ENCODE measurements at regions not wholly inside any gene's neighbourhood (a gene's known extent, or its start where the extent isn't known, plus 50 kb on each side); places are given as distances from the start of the nearest gene placed in this dataset.

GRCh38 chr15:45794712-45795439 is 160.0 kb downstream of the SQOR start:
- H3K27ac ChIP-seq = no peak overlapping the region
- no peak for TF ChIP-seq CTCF (IDR thresholded peaks at IDR 0.05)
- H3K4me1 ChIP-seq = no peaks in the 10 kb centered on the region
- DNase-seq (no peak), ATAC-seq (no peak)
- H3K27me3 ChIP-seq (ENCODE audit: low read depth) = peaks cover 5% of the 10 kb centered on the region
- intact Hi-C loops (cut with DNase I) = no loop called here
- H3K36me3 ChIP-seq = no peaks in the 10 kb centered on the region
- H3K9me3 ChIP-seq = no peaks in the 10 kb centered on the region
- H3K4me3 ChIP-seq = no peak overlapping the region

DNA sequence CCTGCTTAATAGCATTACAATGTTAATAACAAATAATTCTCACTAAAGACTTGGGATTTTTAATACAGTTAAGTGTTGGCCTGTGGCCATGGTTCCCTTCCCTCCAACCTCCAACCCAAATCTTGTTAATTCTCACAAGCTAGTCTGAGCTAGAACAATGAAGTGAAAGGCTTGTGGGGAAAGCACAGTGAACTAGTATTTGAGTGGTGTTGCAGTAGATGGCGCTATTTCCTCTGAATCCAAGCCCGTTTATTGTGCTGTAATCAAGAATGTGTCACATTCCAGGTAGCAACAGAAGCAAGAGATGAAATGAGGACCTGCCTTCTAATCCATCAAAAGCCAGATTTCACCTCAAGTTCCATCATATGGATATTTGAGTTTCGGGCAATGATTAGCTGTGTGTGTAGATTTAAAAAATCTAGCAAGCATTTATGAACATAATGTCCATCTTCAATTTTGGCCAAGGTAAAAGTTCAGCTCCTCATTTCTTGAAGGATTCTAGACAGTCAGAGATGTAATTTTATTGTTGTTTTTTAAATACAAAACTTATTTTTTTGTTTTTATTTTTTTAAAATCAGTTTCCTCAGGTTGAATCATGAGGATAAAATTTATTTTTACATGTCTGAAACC is 160.7 kb downstream of the SQOR start:
- no peak overlapping the region for H3K27ac ChIP-seq
- no peaks in the 10 kb centered on the region for H3K36me3 ChIP-seq
- peak; percentile 43 to 77 for ATAC-seq
- no peaks in the 10 kb centered on the region for H3K4me1 ChIP-seq
- intact Hi-C loops (cut with DNase I) = no loop called here
- TF ChIP-seq CTCF (IDR thresholded peaks at IDR 0.05) = peak; percentile 55
- H3K9me3 ChIP-seq = no peaks in the 10 kb centered on the region
- H3K27me3 ChIP-seq (ENCODE audit: low read depth) = peaks cover 5% of the 10 kb centered on the region
- no peak overlapping the region for H3K4me3 ChIP-seq
- no peak for DNase-seq

DNA sequence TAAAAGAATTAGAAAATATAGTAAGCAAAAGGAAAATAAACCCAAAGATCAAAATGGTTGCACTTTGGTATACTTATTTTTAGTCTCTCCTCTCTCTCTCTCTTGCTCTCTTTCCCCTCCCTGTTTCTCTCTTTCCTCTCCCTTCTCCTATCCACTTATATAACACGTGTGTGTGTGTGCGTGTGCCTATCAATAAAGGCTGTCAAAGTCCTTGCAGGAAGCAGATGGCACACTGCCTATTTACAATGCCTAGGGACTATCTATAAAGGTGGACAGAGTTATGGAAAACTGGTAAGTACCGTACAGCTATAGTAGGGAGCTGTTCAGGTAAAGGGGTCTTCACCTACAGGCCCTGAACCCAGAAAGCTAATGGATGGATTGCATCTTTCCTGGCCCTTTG is 161.6 kb downstream of the SQOR start:
- H3K27ac ChIP-seq = no peak overlapping the region
- no peak for TF ChIP-seq CTCF (IDR thresholded peaks at IDR 0.05)
- no peaks in the 10 kb centered on the region for H3K9me3 ChIP-seq
- no peaks in the 10 kb centered on the region for H3K36me3 ChIP-seq
- DNase-seq (no peak), ATAC-seq (no peak)
- intact Hi-C loops (cut with DNase I) = no loop called here
- H3K27me3 ChIP-seq (ENCODE audit: low read depth) = peaks cover 5% of the 10 kb centered on the region
- no peak overlapping the region for H3K4me3 ChIP-seq
- no peaks in the 10 kb centered on the region for H3K4me1 ChIP-seq

GRCh38 chr15:45799508-45799907 is 164.7 kb downstream of the SQOR start:
- no peaks in the 10 kb centered on the region for H3K36me3 ChIP-seq
- ATAC-seq (no peak), DNase-seq (no peak)
- no peaks in the 10 kb centered on the region for H3K27me3 ChIP-seq (ENCODE audit: low read depth)
- no peak overlapping the region for H3K27ac ChIP-seq
- H3K4me3 ChIP-seq = no peak overlapping the region
- no peaks in the 10 kb centered on the region for H3K4me1 ChIP-seq
- H3K9me3 ChIP-seq = no peaks in the 10 kb centered on the region
- TF ChIP-seq CTCF (IDR thresholded peaks at IDR 0.05) = no peak
- intact Hi-C loops (cut with DNase I) = no loop called here

- no peaks in the 10 kb centered on the region for H3K4me1 ChIP-seq
- no peak for ATAC-seq
- no peaks in the 10 kb centered on the region for H3K9me3 ChIP-seq
- no peaks in the 10 kb centered on the region for H3K36me3 ChIP-seq
- no peak overlapping the region for H3K4me3 ChIP-seq
- no peak overlapping the region for H3K27ac ChIP-seq
- TF ChIP-seq CTCF (IDR thresholded peaks at IDR 0.05) = no peak
- intact Hi-C loops (cut with DNase I) = no loop called here
- DNase-seq = no peak
- H3K27me3 ChIP-seq (ENCODE audit: low read depth) = no peaks in the 10 kb centered on the region
Observed at GRCh38 chr15:45801543-45801942, 166.7 kb downstream of the SQOR start.

All from lower lobe of right lung (tissue), 2 donors.